KMS-11 (cell line): ENCODE measurements at regions not wholly inside any gene's neighbourhood (a gene's known extent, or its start where the extent isn't known, plus 50 kb on each side); places are given as distances from the start of the nearest gene placed in this dataset.

Experiments used
- H2AFZ ChIP-seq: fragments of 200-600 bp; sonication (generic); 2 replicates; pipeline ENCODE4 v1.6.1; 2016; ENCODE audit warnings: antibody characterized with exemption, mixed run types, low read depth
- H3K27ac ChIP-seq: fragments of 200-600 bp; sonication (generic); 2 replicates; pipeline ENCODE4 v1.6.1; 2016; ENCODE audit warnings: mild to moderate bottlenecking, mixed run types
- H3K27me3 ChIP-seq: fragments of 200-600 bp; sonication (generic); 2 replicates; pipeline ENCODE4 v1.6.1; 2017; ENCODE audit warnings: mild to moderate bottlenecking, low read depth, mixed run types, moderate library complexity; ENCODE audit not compliant: insufficient read depth
- H3K36me3 ChIP-seq: fragments of 200-600 bp; sonication (generic); 2 replicates; pipeline ENCODE4 v1.6.1; 2017; ENCODE audit warnings: mild to moderate bottlenecking, mixed run types; ENCODE audit not compliant: insufficient read depth
- H3K4me1 ChIP-seq: fragments of 200-600 bp; sonication (generic); 2 replicates; pipeline ENCODE4 v1.6.1; 2016; ENCODE audit warnings: mild to moderate bottlenecking, low read depth, mixed run types; ENCODE audit not compliant: poor library complexity, severe bottlenecking
- H3K4me2 ChIP-seq: fragments of 200-600 bp; sonication (generic); 2 replicates; pipeline ENCODE4 v1.7.0; 2016; ENCODE audit warnings: mild to moderate bottlenecking, mixed run types
- H3K4me3 ChIP-seq: fragments of 200-600 bp; sonication (generic); IDR thresholded peaks from 2 replicates; pipeline ENCODE4 v1.6.1; 2017; ENCODE audit warnings: low read depth, low read length, mixed read lengths; ENCODE audit not compliant: insufficient read depth
- H3K79me2 ChIP-seq: fragments of 200-600 bp; sonication (generic); 2 replicates; pipeline ENCODE4 v1.6.1; 2016; ENCODE audit warnings: low read depth, mixed run types; ENCODE audit not compliant: insufficient read depth
- H3K9ac ChIP-seq: fragments of 200-600 bp; sonication (generic); 2 replicates; pipeline ENCODE4 v1.6.1; 2016; ENCODE audit warnings: mild to moderate bottlenecking, mixed run types
- H4K20me1 ChIP-seq: fragments of 200-600 bp; sonication (generic); 2 replicates; pipeline ENCODE4 v1.6.1; 2016; ENCODE audit warnings: mild to moderate bottlenecking, mixed run types; ENCODE audit not compliant: insufficient read depth
- TF ChIP-seq, protein P1 (sequence below): fragments of 200-600 bp; sonication (generic); conservative IDR thresholded peaks from 2 replicates; pipeline ENCODE4 v1.6.1; 2017; ENCODE audit warnings: low read depth, mild to moderate bottlenecking, antibody characterized with exemption, low read length, moderate library complexity, mixed read lengths

DNA sequence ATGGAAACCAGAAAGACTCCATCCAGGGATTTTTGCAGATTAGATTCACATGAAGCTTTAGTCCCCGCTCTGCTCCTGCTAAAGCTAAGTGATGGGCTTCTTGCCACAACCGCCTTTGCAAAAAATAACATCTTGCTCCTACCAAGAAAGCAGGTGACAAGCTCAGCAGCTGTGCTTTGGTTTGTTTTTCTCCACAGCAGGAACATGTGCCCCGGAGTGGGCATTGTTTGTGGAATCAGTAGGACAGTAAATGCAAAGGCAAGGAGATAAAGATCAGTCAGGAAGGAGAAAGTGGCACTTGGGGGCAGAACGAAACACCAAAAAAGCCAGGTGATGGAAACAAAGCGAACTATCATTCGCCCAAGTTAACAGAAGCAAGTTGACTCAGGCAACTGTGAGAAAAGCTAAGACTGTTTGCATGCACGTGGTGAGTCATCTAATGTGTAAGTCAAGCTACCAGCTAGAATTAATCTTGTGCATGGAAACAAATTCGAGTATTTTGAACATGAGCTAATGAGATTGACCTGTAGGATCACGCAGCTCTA is 165.5 kb upstream of the PLXNC1 start:
- no peaks in the 10 kb centered on the region for H3K4me1 ChIP-seq
- H3K4me2 ChIP-seq: no peak overlapping the region
- no peak overlapping the region for H2AFZ ChIP-seq
- H3K79me2 ChIP-seq: no peaks in the 10 kb centered on the region
- H4K20me1 ChIP-seq: no peaks in the 10 kb centered on the region
- TF ChIP-seq, protein P1, sequence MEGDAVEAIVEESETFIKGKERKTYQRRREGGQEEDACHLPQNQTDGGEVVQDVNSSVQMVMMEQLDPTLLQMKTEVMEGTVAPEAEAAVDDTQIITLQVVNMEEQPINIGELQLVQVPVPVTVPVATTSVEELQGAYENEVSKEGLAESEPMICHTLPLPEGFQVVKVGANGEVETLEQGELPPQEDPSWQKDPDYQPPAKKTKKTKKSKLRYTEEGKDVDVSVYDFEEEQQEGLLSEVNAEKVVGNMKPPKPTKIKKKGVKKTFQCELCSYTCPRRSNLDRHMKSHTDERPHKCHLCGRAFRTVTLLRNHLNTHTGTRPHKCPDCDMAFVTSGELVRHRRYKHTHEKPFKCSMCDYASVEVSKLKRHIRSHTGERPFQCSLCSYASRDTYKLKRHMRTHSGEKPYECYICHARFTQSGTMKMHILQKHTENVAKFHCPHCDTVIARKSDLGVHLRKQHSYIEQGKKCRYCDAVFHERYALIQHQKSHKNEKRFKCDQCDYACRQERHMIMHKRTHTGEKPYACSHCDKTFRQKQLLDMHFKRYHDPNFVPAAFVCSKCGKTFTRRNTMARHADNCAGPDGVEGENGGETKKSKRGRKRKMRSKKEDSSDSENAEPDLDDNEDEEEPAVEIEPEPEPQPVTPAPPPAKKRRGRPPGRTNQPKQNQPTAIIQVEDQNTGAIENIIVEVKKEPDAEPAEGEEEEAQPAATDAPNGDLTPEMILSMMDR: no peak
- H3K9ac ChIP-seq: no peak overlapping the region
- H3K27ac ChIP-seq: no peak overlapping the region
- H3K4me3 ChIP-seq: no peak overlapping the region
- H3K27me3 ChIP-seq: no peaks in the 10 kb centered on the region
- no peaks in the 10 kb centered on the region for H3K36me3 ChIP-seq

DNA sequence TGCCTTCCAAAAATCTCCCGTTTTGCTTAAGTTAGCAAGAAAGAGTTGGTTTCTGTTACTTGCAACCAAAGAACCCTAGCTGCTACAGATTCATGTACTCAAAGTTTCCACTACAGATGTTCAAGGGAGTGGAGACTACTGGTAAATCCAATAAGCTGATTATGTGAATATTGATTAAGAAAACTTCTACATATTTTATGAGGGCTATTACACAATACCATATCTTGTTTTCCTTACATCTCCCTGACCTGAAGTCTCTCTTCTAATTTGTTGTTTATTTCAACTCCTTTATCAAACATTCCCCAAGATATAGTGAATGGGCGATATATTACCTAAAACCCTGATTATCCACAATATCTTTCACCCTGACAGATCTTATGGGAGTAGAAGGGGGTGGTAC is 164.4 kb upstream of the PLXNC1 start:
- Histone ChIP-seq H3K4me1 (no peaks in the 10 kb centered on the region), H3K9ac (no peak overlapping the region), H3K27ac (no peak overlapping the region), H3K4me3 (no peak overlapping the region), H3K36me3 (no peaks in the 10 kb centered on the region), H3K79me2 (no peaks in the 10 kb centered on the region), H2AFZ (no peak overlapping the region), H3K27me3 (no peaks in the 10 kb centered on the region), H4K20me1 (no peaks in the 10 kb centered on the region), H3K4me2 (no peak overlapping the region)
- TF ChIP-seq, protein P1: no peak

DNA sequence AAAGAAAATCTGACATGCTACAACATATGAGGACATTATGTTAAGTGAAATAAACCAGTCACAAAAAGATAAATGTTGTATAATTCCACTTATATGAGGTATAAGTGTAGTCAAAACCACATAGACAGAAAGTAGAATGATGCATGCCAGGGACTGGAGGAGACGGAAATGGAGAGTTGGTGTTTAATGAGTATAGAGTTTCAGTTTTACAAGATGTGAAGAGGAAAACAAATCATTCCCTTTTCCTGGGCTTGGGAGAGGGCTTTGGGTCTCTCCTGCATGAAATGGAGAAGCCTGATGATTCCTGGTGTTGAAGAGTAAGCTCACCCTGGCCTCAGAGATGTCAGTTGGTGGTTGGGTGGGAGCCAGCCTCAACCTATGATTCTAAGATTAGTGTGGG is 158.4 kb upstream of the PLXNC1 start:
- no peak overlapping the region for H3K27ac ChIP-seq
- no peak overlapping the region for H3K9ac ChIP-seq
- H3K27me3 ChIP-seq: no peaks in the 10 kb centered on the region
- TF ChIP-seq, protein P1: no peak
- H3K4me3 ChIP-seq: no peak overlapping the region
- no peaks in the 10 kb centered on the region for H3K36me3 ChIP-seq
- no peak overlapping the region for H2AFZ ChIP-seq
- H3K79me2 ChIP-seq: no peaks in the 10 kb centered on the region
- H3K4me1 ChIP-seq: no peaks in the 10 kb centered on the region
- no peak overlapping the region for H3K4me2 ChIP-seq
- no peaks in the 10 kb centered on the region for H4K20me1 ChIP-seq

DNA sequence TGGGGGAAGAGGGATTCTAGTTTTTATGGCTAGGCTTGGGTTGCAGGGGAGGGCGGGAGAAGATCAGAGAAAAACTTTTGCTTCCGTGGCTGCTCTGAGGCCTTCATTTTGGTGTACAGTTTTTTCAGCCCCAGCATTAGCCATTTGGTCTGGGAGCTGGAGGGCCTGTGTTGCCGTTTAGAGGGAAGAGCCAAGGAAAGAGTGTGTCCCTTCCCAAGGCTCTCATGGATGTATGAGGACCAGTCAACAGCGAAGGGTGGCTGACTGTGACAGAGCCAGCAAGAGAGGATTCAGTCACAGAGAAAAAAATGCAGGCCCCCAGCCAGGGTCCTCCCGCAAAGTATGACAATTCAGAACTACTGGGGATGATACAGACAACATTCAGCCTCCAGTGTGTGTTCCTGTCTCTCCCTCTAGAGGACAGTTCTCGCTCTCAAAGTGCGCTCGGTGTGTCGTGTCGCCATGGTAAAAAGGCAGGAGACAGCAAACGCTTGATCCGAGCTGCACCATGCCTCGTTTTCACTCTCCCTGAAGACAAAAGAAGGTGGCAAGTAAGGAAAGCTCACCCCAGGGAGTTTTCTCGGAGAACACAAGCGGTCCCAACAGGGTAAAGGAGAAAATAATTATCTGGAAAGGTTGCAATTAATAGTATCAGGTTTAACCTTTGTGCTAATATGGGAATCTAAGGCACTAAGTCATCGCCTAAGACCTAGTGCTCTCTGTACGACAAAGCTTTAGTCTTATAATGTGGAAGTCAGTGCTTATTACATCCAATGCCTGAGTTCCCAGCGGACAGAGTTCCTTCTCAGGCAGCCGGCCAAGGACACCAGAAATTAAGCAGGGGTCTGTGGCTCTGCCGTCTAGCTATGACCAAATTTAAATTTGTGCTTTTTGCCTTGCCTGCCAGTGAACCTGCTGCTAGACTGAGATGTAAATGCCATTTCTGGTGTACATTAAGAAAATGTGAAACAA is 157.3 kb upstream of the PLXNC1 start:
- no peaks in the 10 kb centered on the region for H3K36me3 ChIP-seq
- H3K9ac ChIP-seq: no peak overlapping the region
- H4K20me1 ChIP-seq: no peaks in the 10 kb centered on the region
- no peak overlapping the region for H3K4me2 ChIP-seq
- TF ChIP-seq, protein P1: no peak
- no peak overlapping the region for H3K4me3 ChIP-seq
- H2AFZ ChIP-seq: no peak overlapping the region
- H3K27ac ChIP-seq: no peak overlapping the region
- no peaks in the 10 kb centered on the region for H3K4me1 ChIP-seq
- H3K79me2 ChIP-seq: no peaks in the 10 kb centered on the region
- no peaks in the 10 kb centered on the region for H3K27me3 ChIP-seq
